Activated naive CD8-positive, alpha-beta T cell treated with anti-CD3 and anti-CD28 coated beads, Interleukin-2, amount 50 U/mL, for 16 hours (primary cell): ENCODE measurements at regions not wholly inside any gene's neighbourhood (a gene's known extent, or its start where the extent isn't known, plus 50 kb on each side); places are given as distances from the start of the nearest gene placed in this dataset.
"Not testable (repeated sequence)": the region's sequence is repeated elsewhere in the genome, so short reads cannot be mapped to it uniquely, and the experiment has no call there.

Experiments
- DNase-seq: peaks from one replicate; pipeline ENCODE4 v3.0.0-alpha.2; 2020; ENCODE audit warnings: low read depth, low spot score

DNA sequence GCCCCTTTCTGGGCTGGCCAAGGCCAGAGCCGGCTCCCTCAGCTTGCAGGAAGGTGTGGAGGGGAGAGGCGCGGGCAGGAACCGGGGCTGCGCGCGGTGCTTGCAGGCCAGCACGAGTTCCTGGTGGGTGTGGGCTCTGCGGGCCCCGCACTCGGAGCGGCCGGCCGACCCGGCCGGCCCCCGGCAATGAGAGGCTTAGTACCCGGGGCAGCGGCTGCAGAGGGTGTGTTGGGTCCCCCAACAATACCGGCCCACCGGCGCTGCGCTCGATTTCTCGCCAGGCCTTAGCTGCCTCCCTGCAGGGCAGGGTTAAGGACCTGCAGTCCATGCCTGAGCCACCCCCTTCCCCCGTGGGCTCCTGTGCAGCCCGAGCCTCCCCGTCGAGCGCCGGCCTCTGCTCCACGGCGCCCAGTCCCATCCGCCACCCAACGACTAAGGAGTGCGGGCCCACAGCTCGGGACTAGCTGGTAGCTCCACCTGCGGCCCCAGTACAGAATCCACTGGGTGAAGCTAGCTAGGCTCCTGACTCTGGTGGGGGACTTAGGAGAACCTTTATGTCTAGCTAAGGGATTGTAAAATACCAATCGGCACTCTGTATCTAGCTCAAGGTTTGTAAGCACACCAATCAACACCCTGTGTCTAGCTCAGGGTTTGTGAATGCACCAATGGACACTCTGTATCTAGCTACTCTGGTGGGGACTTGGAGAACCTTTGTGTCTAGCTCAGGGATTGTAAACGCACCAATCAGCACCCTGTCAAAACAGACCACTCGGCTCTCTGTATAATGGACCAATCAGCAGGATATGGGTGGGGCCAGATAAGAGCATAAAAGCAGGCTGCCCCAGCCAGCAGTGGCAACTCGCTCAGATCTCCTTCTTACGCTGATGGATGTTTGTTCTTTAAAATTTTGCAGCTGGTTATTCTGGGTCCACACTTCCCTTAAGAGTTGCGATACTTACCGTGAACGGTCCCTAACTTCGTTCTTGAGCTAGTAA lies 167.4 kb upstream of the RREB1 start:
- no peak for DNase-seq

GRCh38 chr6:6941201-6941600 lies 166.6 kb upstream of the RREB1 start:
- DNase-seq, result no peak

- DNase-seq, result no peak
These were observed 165.7 kb upstream of the RREB1 start for GRCh38 chr6:6942091-6942490.

DNA sequence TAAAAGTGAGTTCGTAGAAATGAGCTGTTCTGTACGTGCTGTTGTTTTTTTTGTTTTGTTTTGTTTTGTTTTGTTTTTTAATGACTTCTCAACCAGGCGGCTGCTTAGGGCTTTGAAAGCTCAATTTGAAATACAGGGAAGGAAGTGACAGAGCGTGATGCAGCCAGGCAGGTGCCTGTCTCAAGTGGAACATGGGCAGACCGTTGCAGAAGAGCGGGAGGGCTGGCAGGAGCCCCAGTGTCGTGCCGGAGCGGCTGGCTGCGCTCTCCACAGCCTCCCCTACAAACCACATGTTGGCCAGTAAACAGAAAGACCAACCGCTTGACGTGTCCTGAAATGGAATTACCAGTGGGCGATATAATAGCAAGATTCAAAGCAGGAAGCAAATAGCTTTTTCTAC lies 164.9 kb upstream of the RREB1 start:
- DNase-seq, result no peak

DNA sequence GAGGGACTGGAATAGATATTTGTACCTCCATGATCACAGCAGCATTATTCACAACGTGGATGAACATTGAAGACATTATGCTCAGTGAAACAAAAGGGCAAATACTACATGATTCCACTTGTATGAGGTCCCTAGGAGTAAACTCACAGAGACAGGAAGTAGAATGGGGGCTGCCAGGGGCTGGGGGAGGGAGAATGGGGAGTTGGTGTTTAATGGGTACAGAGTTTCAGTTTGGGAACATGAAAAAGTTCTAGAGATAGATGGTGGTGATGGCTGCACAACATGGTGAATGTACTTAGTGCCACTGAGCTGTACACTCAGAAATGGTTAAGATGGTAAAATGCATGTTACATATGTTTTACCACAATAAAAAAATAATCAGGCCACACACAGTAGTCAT lies 164.3 kb upstream of the RREB1 start:
- DNase-seq, result no peak

DNA sequence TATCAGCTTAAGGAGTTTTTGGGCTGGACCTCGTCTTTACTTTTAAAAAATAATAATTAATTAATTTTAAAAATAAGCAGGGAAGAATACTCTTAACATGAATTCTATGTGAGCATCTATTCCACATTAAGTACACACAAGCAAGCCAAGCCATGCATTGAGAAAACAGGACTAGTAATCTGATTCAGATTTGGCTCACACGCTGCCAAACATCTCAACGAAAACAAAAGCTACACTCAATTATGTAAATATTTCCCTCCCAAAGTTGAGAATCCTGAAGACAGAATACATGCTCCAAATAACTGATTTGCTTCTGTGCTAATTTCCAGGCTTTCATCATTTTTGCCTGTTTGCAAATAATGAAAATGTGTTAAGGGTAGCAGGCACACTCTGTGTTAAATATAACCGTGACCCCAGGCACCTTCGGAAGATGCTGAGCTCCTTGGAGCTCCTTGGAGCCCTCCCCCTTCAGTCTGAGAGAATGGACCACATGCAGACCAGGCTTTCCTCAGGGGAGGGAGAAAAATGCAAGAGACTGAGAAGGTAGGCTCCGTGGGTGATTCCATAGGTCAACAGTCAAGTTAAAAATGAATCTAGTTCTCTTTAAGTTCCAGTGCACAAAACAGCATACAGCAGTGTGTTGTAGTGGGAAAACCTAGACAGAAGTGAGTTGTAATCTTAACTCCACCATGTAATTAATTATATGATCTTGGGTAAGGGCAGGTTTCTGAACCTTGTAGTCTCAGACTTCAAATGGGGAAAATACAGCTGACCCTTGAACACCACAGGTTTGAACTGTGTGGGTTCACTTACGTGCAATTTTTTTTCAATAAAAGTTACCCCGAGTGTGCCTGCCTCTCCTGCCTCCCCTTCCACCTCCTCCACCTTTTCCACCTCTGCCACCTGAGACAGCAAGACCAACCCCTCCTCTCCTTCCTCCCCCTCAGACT lies 161.3 kb upstream of the RREB1 start:
- DNase-seq, result no peak

- no peak for DNase-seq
These were observed 157.2 kb upstream of the RREB1 start for GRCh38 chr6:6950373-6951145.

DNA sequence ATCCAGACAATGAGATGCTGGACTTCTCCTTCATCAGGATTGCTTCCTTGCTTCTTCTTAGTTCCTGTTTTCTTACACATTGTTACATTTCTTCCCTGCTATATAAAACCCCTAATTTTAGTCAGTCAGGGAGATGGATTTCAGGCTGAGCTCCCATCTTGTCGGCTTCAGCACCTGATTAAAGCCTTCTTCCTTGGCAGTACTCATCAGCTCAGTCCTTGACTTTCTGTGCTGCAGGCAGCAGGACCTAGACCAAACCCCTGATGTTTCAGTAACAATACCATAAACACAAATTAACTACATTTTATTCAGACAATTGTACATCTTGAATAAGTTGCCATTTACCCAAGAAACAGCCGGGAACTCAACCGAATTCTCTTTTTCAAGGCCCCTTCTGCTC lies 156.4 kb upstream of the RREB1 start:
- no peak for DNase-seq

GRCh38 chr6:6952484-6952883 lies 155.3 kb upstream of the RREB1 start:
- no peak for DNase-seq

- DNase-seq, result not testable (repeated sequence)
These were observed 154.8 kb upstream of the RREB1 start for GRCh38 chr6:6952927-6953326.

- no peak for DNase-seq
These were observed 147.1 kb upstream of the RREB1 start for GRCh38 chr6:6960571-6961251.

- no peak for DNase-seq
These were observed 145.7 kb upstream of the RREB1 start for GRCh38 chr6:6962086-6962485.

DNA sequence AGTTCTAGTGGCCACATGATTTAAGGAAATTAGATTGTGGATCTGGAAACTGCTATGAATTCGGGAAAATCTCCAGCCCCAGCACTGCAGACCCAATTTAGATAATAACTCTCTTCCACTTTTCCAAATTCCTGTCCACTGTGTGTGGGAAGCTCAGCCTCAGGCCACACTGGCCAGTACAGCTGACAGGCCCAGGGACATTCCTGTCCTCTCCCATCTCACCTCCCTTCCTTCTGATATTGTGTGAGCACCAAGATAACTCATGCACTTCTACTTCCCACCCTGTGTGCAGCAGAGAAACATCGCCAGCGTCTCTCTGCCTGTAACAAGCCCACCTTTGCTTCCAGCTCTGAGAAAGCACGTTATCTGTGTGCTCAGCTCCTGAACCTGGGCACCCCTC lies 145.1 kb upstream of the RREB1 start:
- no peak for DNase-seq

- not testable (repeated sequence) for DNase-seq
These were observed 144.4 kb upstream of the RREB1 start for GRCh38 chr6:6963390-6963789.

- no peak for DNase-seq
These were observed 143.1 kb upstream of the RREB1 start for GRCh38 chr6:6964675-6965074.

- DNase-seq, result no peak
These were observed 141.6 kb upstream of the RREB1 start for GRCh38 chr6:6966127-6966526.

DNA sequence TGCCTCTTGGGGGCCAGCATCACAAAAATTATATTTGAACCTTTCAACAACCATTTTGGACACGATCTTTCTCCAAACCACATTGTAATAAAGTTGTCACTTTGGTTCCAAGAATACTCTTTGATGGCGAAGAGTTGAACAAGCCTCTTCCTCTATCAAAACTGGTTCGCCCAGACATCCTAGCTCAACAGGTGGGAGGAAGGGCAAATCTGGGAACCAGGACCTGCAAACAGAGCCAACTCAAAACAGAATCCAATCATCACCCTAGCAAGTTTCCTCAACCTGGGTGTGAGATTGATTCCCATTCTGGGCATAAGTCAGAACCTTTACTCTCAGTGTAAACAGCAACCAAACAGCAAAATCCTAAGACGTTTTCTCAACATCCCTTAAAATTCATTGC lies 141.2 kb upstream of the RREB1 start:
- no peak for DNase-seq

- no peak for DNase-seq
These were observed 139.4 kb upstream of the RREB1 start for GRCh38 chr6:6968357-6968730.

DNA sequence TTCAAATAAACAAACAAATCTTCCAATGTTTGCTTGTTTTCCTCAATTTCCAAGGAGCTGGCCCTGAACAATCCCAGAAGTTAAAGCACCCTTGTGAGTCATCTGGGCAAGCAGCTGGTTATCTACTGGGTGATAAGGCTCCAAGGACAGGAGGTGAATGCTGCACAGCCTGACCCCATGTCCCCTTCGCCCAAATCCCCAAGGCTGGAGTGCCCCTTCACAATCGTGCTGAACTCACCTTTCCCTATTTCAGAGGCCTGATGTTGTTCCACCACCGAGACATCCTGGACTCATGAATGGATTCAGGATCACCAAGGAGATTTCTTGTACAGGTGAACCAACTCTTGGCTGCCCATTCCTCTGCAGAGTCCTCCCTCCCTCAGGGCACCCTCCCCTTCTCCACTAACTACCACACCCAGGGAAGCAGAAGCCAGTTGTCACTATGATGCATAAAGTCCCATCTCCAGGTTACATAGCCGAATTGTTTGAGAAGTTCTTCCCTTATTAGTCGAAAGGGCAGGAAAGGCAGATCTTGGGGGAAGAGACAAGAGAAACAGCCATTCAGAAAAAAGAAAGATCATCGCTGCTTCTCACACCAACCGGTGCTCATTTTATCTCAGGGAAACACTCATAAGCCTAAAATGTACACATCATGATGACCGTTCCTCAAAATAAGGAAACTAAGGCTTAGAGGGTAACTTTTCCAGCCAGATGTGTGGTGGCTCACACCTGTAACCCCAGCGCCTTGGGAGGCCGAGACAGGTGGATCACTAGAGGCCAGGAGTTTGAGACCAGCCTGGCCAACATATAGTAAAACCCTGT lies 138.8 kb upstream of the RREB1 start:
- DNase-seq, result no peak

GRCh38 chr6:6969761-6970223 lies 138.0 kb upstream of the RREB1 start:
- no peak for DNase-seq
